ENCODE measurements at regions not wholly inside any gene's neighbourhood (a gene's known extent, or its start where the extent isn't known, plus 50 kb on each side); places are given as distances from the start of the nearest gene placed in this dataset.

DNA sequence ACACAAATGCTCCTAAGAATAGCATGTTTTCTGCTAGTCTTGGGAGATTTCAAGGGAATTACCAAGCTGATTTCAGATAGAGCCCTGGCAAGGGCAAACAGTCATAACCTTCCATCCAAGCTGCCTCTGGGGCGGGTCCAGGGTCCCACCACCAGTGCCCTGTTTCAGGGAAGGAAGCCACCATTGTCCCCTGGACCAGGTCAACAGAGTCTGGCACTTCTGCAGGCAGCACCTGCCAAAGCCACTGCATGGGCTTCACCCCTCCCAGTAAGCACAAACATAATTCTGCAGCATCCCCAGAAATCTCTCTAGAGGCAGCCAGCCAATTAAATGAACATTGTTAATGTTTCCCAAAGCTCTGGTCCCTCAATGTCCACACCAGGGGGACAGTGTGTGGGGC, 143.0 kb downstream of the SALL1 start:
- no peaks in the 10 kb centered on the region for H3K4me1 ChIP-seq (ENCODE audit: control insufficient read depth in 1 of 2, insufficient read depth in 1 of 2, low read depth in 1 of 2, low read length in 1 of 2)
- no peaks in the 10 kb centered on the region for H3K27me3 ChIP-seq
- H3K36me3 ChIP-seq = no peaks in the 10 kb centered on the region
- TF ChIP-seq, protein P1, sequence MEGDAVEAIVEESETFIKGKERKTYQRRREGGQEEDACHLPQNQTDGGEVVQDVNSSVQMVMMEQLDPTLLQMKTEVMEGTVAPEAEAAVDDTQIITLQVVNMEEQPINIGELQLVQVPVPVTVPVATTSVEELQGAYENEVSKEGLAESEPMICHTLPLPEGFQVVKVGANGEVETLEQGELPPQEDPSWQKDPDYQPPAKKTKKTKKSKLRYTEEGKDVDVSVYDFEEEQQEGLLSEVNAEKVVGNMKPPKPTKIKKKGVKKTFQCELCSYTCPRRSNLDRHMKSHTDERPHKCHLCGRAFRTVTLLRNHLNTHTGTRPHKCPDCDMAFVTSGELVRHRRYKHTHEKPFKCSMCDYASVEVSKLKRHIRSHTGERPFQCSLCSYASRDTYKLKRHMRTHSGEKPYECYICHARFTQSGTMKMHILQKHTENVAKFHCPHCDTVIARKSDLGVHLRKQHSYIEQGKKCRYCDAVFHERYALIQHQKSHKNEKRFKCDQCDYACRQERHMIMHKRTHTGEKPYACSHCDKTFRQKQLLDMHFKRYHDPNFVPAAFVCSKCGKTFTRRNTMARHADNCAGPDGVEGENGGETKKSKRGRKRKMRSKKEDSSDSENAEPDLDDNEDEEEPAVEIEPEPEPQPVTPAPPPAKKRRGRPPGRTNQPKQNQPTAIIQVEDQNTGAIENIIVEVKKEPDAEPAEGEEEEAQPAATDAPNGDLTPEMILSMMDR (IDR thresholded peaks at IDR 0.05) = no peak
- H3K9me3 ChIP-seq = no peaks in the 10 kb centered on the region
- H3K4me3 ChIP-seq (ENCODE audit: low read depth in 1 of 2, low read length in 1 of 2) = no peak overlapping the region
- no peak overlapping the region for H3K27ac ChIP-seq

DNA sequence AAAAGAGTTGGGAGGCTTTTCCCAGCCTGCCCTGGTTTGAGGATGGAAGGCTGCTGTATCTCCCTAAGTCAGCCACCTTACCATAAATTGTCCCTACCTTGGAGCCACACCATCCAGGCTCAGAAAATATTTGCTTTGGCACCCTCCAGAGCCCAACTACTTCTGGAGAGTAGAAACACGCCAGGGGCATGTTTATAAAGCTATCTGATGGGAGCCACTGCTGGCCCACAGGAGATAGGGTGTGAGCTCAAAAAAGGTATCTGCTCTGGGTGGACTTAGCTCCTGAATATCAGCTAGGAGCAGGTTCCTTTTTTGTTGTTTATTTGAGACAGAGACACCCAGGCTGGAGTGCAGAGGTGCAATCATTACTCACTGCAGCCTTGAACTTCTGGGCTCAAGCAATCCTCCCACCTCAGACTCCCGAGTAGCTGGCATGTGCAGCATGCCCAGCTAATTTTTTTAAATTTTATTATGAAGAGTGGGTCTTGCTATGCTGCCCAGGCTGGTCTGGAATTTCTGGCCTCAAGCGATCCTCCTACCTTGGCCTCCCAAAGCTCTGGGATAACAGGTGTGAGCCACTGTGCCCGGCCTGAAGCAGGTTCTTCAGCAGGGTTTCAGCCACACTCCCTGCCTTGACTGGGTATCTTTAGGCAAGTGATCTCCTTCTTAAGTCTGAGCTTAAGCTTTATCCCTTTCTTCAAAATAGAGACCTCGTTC, 147.1 kb downstream of the SALL1 start:
- no peak overlapping the region for H3K4me3 ChIP-seq (ENCODE audit: low read depth in 1 of 2, low read length in 1 of 2)
- no peaks in the 10 kb centered on the region for H3K9me3 ChIP-seq
- TF ChIP-seq, protein P1 (IDR thresholded peaks at IDR 0.05) = no peak
- no peaks in the 10 kb centered on the region for H3K36me3 ChIP-seq
- no peaks in the 10 kb centered on the region for H3K4me1 ChIP-seq (ENCODE audit: control insufficient read depth in 1 of 2, insufficient read depth in 1 of 2, low read depth in 1 of 2, low read length in 1 of 2)
- H3K27me3 ChIP-seq = no peaks in the 10 kb centered on the region
- H3K27ac ChIP-seq = no peak overlapping the region

DNA sequence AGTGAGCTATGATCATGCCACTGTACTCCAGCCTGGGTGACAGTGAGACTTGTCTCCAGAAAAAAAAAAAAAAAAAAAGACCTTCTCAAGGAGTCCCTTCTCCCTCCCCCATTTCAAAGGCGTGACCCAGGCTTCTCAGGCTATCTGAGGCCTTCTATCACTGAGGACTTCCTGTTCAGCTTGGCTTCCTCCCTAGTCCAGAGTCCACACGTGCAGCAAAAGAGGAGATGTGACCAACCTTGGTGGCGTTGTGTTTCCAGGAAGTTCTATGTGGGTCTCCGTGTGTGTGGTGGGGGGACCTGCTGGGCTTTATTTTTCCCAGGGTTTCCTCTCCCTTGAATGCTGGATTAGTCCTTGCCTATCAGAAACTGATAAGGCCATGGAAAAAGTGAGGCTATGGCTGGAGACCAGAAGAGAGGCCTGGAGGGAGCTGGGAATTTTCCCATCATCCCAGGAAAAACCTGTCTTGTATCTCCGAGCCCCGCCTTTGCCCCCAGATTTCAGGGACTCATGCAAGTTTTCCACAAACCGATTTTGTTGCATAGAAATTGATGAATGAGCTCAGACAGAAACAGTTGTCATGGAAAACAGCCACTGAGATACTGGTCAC, 148.1 kb downstream of the SALL1 start:
- H3K4me1 ChIP-seq (ENCODE audit: control insufficient read depth in 1 of 2, insufficient read depth in 1 of 2, low read depth in 1 of 2, low read length in 1 of 2) = no peaks in the 10 kb centered on the region
- no peaks in the 10 kb centered on the region for H3K27me3 ChIP-seq
- no peak overlapping the region for H3K27ac ChIP-seq
- H3K9me3 ChIP-seq = no peaks in the 10 kb centered on the region
- H3K4me3 ChIP-seq (ENCODE audit: low read depth in 1 of 2, low read length in 1 of 2) = no peak overlapping the region
- TF ChIP-seq, protein P1 (IDR thresholded peaks at IDR 0.05) = no peak
- no peaks in the 10 kb centered on the region for H3K36me3 ChIP-seq

DNA sequence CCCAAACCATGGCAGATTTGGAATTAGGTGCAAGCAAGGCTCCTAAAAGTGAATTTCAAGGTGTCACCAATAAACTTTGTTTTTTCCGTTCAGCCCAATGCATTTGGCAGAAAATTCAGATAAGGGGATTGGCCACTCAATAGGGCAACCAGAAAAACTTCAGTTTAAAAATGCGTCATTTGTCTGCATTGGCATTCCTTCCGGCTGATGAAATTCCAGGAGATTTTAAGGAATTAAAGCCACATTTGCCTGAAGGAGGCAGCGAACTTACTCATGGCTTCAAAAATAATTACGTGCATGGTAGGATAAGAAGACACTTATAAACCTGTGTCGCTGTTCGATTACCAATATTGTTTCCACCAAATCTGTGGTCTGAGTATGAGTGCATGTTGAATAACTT, 151.9 kb downstream of the SALL1 start:
- H3K4me3 ChIP-seq (ENCODE audit: low read depth in 1 of 2, low read length in 1 of 2) = no peak overlapping the region
- H3K4me1 ChIP-seq (ENCODE audit: control insufficient read depth in 1 of 2, insufficient read depth in 1 of 2, low read depth in 1 of 2, low read length in 1 of 2) = no peaks in the 10 kb centered on the region
- TF ChIP-seq, protein P1 (IDR thresholded peaks at IDR 0.05) = no peak
- H3K27ac ChIP-seq = no peak overlapping the region
- H3K27me3 ChIP-seq = no peaks in the 10 kb centered on the region
- no peaks in the 10 kb centered on the region for H3K9me3 ChIP-seq
- H3K36me3 ChIP-seq = no peaks in the 10 kb centered on the region

DNA sequence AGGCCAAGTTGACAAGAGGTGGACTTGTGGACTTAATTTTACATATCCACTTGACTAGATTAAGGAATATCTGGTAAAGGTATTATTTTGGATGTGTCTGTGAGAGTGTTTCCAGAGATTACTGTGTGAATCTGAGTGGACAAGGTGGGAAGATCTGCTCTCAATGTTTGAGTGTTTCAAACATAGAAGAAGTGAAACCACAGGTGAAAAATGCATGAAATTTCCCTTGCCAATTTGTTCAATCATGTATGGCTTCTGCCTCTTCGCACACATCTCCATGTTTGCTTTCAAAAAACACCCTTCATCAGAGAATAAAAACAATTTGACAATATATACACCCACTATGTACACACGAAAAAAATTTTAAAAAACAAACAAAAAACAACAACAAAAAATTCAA, 152.7 kb downstream of the SALL1 start:
- H3K4me1 ChIP-seq (ENCODE audit: control insufficient read depth in 1 of 2, insufficient read depth in 1 of 2, low read depth in 1 of 2, low read length in 1 of 2) = no peaks in the 10 kb centered on the region
- H3K36me3 ChIP-seq = no peaks in the 10 kb centered on the region
- H3K4me3 ChIP-seq (ENCODE audit: low read depth in 1 of 2, low read length in 1 of 2) = no peak overlapping the region
- no peaks in the 10 kb centered on the region for H3K27me3 ChIP-seq
- no peaks in the 10 kb centered on the region for H3K9me3 ChIP-seq
- H3K27ac ChIP-seq = no peak overlapping the region
- TF ChIP-seq, protein P1 (IDR thresholded peaks at IDR 0.05) = no peak

All from neutrophil (primary cell).